Neural cell (in vitro differentiated cells): ENCODE measurements at regions not wholly inside any gene's neighbourhood (a gene's known extent, or its start where the extent isn't known, plus 50 kb on each side); places are given as distances from the start of the nearest gene placed in this dataset.

Experiments used
- CTCF ChIP-seq: fragments of 450-650 bp; IDR thresholded peaks from 2 replicates; pipeline ENCODE4 v1.5.1; 2014; ENCODE audit warnings: antibody characterized with exemption, mild to moderate bottlenecking, moderate library complexity; ENCODE audit not compliant: poor library complexity, severe bottlenecking
- EZH2 ChIP-seq: fragments of 200-600, 300-800 bp; shearing (Covaris generic), sonication (generic); IDR thresholded peaks from 2 replicates; pipeline ENCODE4 v1.6.1; 2014; ENCODE audit warnings: antibody characterized with exemption, low read length, borderline replicate concordance, mild to moderate bottlenecking; ENCODE audit not compliant: insufficient read depth, poor library complexity, severe bottlenecking
- MXI1 ChIP-seq: fragments of 450-650 bp; conservative IDR thresholded peaks from 2 replicates; pipeline ENCODE4 v1.6.1; 2014; ENCODE audit warnings: antibody characterized with exemption, mild to moderate bottlenecking; ENCODE audit not compliant: poor library complexity, severe bottlenecking
- POLR2AphosphoS5 ChIP-seq: IDR thresholded peaks from 2 replicates; pipeline ENCODE4 v1.6.1; 2012
- SMC3 ChIP-seq: fragments of 450-650 bp; conservative IDR thresholded peaks from 2 replicates; pipeline ENCODE4 v1.6.1; 2014; ENCODE audit warnings: antibody characterized with exemption, mild to moderate bottlenecking, moderate library complexity; ENCODE audit not compliant: poor library complexity

- TF ChIP-seq MXI1 (no peak), EZH2 (no peak), POLR2AphosphoS5 (no peak), CTCF (no peak), SMC3 (no peak)
These were observed 80.0 kb downstream of the COPS8 start for GRCh38 chr2:237165405-237166276.
